HG02970 (cell line): ENCODE measurements at regions not wholly inside any gene's neighbourhood (a gene's known extent, or its start where the extent isn't known, plus 50 kb on each side); places are given as distances from the start of the nearest gene placed in this dataset.

Experiments
- ATAC-seq: cut with Tn5 transposase; IDR thresholded peaks from one replicate; pipeline ENCODE4 v1.9.1; 2021; ENCODE audit warnings: mild to moderate bottlenecking, moderate library complexity, moderate number of reproducible peaks; ENCODE audit not compliant: unreplicated experiment, low FRiP score

DNA sequence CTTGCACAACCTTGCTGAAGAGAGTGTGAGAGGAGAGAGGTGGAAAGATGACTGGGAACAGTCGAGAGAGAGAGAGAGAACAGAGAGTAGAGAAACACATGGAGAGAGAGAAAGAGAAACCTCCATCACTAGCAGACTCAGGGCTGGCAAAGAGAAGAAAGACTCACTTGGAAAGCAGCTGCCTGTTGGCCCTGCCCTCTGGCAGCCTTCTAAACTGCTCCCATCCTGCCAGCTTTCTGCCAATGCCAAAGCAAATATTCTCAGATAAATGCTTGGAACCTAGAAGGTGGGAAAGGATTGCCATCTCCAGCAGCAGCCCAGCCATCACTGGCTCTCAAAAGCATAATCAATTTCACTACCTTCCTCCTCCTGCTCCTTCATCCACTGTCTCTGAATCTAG is 107.9 kb upstream of the WSCD2 start:
- ATAC-seq = no peak

DNA sequence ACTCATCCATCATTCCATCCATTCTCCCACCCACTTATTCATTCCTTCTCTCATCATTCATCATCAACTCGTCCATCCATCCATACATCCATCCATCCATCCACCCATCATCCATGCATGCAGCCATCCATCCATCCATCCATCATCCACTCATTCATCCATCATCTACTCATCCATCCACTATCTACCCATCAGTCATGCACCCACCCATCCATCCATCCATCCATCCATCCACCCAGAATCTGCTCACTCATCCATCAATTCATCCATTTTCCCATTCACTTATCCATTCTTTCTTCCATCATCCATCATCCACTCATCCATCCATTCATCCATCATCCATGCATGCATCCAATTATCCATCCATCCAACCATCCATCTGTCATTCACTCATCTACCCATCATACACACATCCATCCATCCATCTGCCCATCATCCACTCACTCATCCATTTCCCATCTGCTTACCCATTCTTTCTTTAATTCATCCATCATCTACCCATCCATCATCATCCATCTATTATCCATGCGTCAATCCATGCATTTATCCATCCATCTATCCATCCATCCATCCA is 107.1 kb upstream of the WSCD2 start:
- no peak for ATAC-seq

DNA sequence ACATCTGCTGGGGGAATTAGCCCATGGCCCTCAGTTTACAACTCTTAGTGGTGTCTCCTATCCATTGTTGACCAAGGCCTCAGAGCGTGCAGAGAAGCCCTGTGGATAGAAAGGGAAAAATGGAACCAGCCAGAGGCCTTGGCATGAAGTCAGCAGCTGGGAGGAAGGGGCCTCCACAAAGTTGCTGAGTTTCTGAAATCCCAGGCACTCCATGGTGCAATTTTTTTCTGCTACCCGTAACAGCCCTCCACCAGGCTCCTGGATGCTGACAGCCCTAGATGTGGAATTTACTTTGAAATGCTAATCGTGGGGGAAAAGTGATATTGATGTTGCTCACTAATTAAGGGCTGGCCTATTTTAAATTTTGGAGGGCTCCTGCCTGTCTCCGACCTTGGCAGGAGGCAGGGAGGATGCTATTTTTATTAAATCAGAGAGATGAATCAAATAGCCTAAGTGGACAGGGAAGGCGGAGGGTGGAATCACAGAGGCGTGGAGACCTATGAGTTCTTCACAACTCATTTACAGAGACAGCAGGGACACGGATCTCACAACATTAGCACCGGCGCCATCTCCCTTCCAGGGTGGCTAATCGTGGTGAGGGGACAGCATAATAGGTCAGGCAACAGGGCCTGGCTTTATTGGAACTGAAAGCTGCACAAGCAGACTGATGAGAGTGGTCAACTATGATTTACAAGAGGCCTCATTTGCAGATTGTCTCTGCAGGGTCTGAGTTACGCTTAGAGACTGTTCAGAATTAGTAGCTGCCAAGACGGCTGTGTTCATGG is 99.8 kb upstream of the WSCD2 start:
- ATAC-seq = no peak

GRCh38 chr12:108033090-108033489 is 96.0 kb upstream of the WSCD2 start:
- no peak for ATAC-seq

- no peak for ATAC-seq
These were observed 93.7 kb upstream of the WSCD2 start for GRCh38 chr12:108035372-108035771.

DNA sequence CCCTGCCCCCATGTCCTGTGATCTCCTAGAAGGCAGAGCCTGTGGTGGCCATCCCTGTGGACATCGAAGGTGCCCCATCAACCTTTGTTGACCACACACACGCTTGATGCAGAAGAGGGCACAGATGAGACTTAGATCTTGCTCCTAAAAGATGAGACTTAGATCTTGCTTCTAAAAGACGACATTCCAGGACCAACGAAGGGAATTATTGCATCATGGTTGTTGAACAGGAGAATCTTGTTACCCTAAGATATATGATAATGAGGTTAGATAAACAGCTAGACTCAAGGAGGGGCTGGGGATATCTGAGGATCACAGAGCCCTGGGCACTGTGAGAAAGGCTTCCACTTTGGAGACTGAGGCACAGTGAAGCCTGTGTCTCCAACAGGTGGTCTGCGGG is 91.1 kb upstream of the WSCD2 start:
- no peak for ATAC-seq

DNA sequence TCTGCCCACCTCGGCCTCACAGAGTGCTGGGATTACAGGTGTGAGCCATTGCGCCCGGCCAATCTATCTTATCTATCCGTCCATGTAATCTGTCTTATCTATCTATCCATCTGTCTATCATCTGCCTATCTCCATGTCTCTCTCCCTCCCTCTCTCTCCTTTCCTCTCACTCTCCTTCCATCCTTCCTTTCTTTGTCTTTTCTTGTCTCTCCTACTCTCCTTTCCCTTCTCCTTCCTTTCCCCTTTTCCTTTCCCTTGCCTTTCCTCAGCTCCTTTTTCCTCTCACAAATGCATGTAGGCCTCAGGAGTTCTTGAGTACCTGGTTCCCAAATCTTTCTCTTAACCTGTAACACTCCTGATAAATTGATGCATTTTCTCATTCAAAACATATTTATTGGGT is 89.3 kb upstream of the WSCD2 start:
- no peak for ATAC-seq

GRCh38 chr12:108040947-108041346 is 88.1 kb upstream of the WSCD2 start:
- ATAC-seq = no peak

DNA sequence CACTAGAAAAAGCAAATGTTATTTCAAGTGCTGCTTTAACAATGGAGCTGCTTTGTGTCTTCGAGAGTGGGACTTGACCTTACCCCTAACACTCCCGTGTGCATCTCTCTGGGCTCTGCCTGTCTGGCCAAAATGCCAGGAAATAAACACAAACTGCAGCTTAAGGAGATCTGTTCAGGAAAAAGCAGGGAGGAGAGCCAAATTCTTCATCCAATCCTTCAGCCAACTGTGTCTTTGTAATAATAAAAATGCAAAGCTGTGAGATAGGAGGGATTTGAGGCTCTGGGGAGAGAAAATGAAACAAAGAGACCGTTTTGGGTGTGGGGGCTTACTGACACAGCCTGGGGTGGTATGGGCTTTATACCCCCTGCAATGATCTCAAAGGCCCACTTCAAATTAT is 85.8 kb upstream of the WSCD2 start:
- no peak for ATAC-seq

- no peak for ATAC-seq
These were observed 85.1 kb upstream of the WSCD2 start for GRCh38 chr12:108043750-108044533.

GRCh38 chr12:108046135-108046534 is 83.0 kb upstream of the WSCD2 start:
- no peak for ATAC-seq

DNA sequence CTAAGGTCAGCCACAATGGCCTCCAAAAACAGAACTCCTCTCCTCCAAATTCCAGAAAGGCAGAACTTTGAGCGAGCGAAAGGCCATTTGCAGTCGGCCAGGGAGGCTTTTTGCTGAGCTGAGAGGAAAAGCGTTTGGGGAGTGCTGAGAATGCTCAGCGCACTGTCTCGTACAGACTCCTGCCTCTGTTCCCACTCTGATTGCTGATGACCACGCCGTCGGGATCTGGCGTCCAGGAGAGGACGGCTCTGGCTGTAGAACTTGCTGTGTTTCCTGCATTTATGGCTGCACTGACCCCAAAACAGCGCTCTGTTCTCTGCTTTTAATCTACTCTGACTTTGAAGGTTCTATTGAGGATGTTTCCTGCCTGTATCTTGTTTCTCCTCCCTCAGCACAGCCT is 82.4 kb upstream of the WSCD2 start:
- ATAC-seq = no peak

GRCh38 chr12:108047071-108047550 is 82.0 kb upstream of the WSCD2 start:
- no peak for ATAC-seq

GRCh38 chr12:108048686-108049085 is 80.4 kb upstream of the WSCD2 start:
- no peak for ATAC-seq

GRCh38 chr12:108050696-108051095 is 78.4 kb upstream of the WSCD2 start:
- ATAC-seq = no peak

DNA sequence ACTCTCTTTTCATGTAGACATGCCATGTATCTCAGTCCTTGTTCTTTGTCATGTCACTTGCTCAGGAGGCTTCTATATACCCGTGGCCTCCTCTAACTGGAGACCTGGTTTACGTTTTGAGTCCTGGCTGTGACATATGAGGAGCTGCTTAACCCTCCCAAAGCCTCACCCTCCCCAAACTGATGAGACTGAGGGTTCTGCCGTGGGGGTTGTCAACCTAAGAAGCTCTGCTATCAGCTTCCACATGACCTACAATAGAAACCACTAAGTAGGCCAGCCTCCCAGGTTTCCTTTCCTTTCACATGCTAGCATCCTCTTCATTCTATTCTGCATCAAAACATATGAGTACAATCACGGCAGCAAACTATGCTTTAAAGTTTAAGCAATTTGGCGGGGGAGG is 76.8 kb upstream of the WSCD2 start:
- no peak for ATAC-seq

DNA sequence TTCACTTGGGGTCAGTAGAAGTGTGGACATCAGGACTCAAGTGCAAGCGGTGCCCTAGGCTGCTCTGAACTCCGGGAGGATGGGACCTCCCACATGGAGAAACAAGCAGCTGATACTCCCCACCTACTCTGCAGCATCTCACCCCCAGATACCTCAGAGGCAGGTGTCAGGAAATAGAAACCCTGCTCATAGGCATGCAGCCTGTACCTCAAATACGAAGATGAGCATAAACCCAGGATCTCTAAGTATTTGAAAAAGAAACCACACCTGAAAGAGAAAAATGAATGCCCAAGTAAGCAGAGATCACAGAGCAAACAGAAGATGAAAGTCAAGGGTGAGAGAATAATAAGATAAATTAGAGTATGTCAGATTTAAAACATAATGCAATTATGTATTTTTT is 75.6 kb upstream of the WSCD2 start:
- no peak for ATAC-seq

- ATAC-seq = no peak
These were observed 74.6 kb upstream of the WSCD2 start for GRCh38 chr12:108054496-108054895.

DNA sequence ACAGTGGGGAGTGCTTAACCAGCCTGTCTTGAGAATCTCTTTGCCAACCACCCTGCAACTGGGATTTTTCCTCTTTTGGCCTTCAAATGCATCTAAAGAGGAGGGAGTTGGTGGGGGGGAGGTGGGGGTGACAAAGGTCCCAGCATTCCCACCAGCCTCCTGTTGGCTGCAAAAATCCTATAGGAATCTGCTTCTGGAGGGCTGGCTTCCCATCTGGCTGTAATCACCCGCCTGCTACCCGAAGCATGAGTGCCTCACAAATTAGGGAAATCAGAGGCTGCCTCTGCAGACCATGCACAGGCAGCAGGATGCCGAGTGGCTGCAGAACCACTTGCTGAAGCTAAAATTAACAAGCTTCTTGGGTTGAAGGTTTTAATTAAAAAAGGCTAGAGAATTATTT is 73.9 kb upstream of the WSCD2 start:
- no peak for ATAC-seq

DNA sequence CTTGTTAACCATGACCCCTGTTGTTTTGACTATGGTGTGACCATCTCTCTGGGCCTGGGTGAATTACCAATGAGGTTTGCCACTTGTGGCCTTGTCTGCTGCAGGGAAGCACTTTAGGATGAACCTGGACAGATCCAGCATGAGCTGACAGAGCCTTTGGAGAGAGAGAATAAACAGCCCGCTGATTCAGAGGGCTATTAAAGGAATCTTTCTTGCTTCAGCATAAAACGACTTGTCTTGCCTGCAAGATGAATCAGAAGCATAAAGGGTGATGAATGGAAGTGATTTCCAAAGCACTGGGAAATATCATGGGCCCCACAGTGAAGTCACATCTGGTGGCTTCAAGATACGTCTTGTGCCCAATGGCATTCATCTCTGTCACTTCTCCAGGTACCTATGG is 69.0 kb upstream of the WSCD2 start:
- no peak for ATAC-seq

DNA sequence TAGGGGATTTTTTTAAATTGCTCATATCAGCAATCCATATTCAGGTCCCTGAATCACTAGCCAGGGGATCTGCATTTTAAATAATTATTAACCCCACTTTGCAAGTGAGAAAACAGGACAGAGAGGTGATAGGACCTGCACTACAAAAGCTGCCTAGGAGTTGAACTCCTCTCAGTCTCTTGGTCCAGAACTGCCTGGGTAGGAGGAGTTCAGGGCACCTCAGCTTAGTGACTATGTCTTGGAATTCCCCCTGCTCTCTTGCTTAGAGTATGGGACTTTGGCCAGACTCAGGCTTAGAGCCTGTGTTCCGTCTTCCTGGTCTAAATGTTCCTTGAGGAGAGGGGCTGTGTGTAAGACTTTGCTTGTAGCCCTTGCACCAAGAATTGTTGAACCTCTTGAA is 68.2 kb upstream of the WSCD2 start:
- no peak for ATAC-seq

GRCh38 chr12:108063192-108063591 is 65.9 kb upstream of the WSCD2 start:
- no peak for ATAC-seq
